ENCODE measurements at regions not wholly inside any gene's neighbourhood (a gene's known extent, or its start where the extent isn't known, plus 50 kb on each side); places are given as distances from the start of the nearest gene placed in this dataset.

GRCh38 chr6:67544851-67545452 is 1090.1 kb upstream of the ADGRB3 start:
- DNase-seq, result no peak
- Histone ChIP-seq H3K27ac (ENCODE audit: low read length) (no peak overlapping the region), H2AFZ (ENCODE audit: low read length) (no peak overlapping the region), H3K4me1 (ENCODE audit: low read length) (no peaks in the 10 kb centered on the region), H4K20me1 (ENCODE audit: insufficient read depth, low read length) (no peaks in the 10 kb centered on the region), H3K9me3 (replicated peaks; ENCODE audit: insufficient read depth, low read length) (no peaks in the 10 kb centered on the region), H3K9ac (ENCODE audit: low read length) (no peak overlapping the region), H3K4me3 (ENCODE audit: low read length) (no peak overlapping the region), H3K9me2 (replicated peaks; ENCODE audit: insufficient read depth, low read length) (no peaks in the 10 kb centered on the region), H3K4me2 (ENCODE audit: low read depth, low read length) (no peak overlapping the region), H3K36me3 (replicated peaks; ENCODE audit: insufficient read depth, low read length) (no peaks in the 10 kb centered on the region), H3F3A (ENCODE audit: insufficient read depth, low read length) (no peaks in the 10 kb centered on the region), H3K27me3 (replicated peaks; ENCODE audit: insufficient read depth, low read length) (no peaks in the 10 kb centered on the region), H3K79me2 (ENCODE audit: low read length) (no peaks in the 10 kb centered on the region)
- TF ChIP-seq CTCF (IDR thresholded peaks at IDR 0.05; ENCODE audit: low read length), result no peak
- TF ChIP-seq EZH2 (optimal IDR thresholded peaks at IDR 0.05; ENCODE audit: low read depth, low read length), result no peak
- no peak for TF ChIP-seq EZH2phosphoT487 (IDR thresholded peaks at IDR 0.05; ENCODE audit: low read length)

DNA sequence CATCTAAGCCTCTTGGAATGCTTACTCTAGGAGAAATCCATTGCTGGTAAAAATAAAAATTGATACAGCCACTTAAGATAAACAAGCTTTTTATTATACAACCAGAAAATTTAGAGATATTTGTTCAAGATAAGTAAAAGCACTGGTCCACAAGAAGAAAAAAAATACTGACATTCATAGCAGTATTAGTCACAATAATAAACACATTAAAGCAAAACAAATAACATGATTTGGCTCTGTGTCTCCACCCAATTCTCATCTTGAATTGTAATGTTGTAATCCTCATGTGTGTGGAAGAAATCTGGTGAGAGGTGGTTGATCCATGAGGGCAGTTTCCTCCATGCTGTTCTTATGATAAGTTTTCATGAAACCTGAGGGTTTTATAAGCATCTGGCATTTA is 1093.5 kb upstream of the ADGRB3 start:
- Histone ChIP-seq H3K9ac (ENCODE audit: low read length) (no peak overlapping the region), H3K79me2 (ENCODE audit: low read length) (no peaks in the 10 kb centered on the region), H3K9me3 (replicated peaks; ENCODE audit: insufficient read depth, low read length) (no peaks in the 10 kb centered on the region), H3K36me3 (replicated peaks; ENCODE audit: insufficient read depth, low read length) (no peaks in the 10 kb centered on the region), H3K4me3 (ENCODE audit: low read length) (no peak overlapping the region), H3K4me2 (ENCODE audit: low read depth, low read length) (no peak overlapping the region), H3K27me3 (replicated peaks; ENCODE audit: insufficient read depth, low read length) (no peaks in the 10 kb centered on the region), H3K9me2 (replicated peaks; ENCODE audit: insufficient read depth, low read length) (no peaks in the 10 kb centered on the region), H2AFZ (ENCODE audit: low read length) (no peak overlapping the region), H3F3A (ENCODE audit: insufficient read depth, low read length) (no peaks in the 10 kb centered on the region), H3K27ac (ENCODE audit: low read length) (no peak overlapping the region), H4K20me1 (ENCODE audit: insufficient read depth, low read length) (no peaks in the 10 kb centered on the region), H3K4me1 (ENCODE audit: low read length) (no peaks in the 10 kb centered on the region)
- TF ChIP-seq CTCF (IDR thresholded peaks at IDR 0.05; ENCODE audit: low read length) (no peak), EZH2phosphoT487 (IDR thresholded peaks at IDR 0.05; ENCODE audit: low read length) (no peak), EZH2 (optimal IDR thresholded peaks at IDR 0.05; ENCODE audit: low read depth, low read length) (no peak)
- DNase-seq, result no peak

GRCh38 chr6:67538032-67538431 is 1097.0 kb upstream of the ADGRB3 start:
- H3K4me2 ChIP-seq (ENCODE audit: low read depth, low read length), result no peak overlapping the region
- H3F3A ChIP-seq (ENCODE audit: insufficient read depth, low read length), result no peaks in the 10 kb centered on the region
- no peak for TF ChIP-seq EZH2 (optimal IDR thresholded peaks at IDR 0.05; ENCODE audit: low read depth, low read length)
- TF ChIP-seq CTCF (IDR thresholded peaks at IDR 0.05; ENCODE audit: low read length), result no peak
- no peak for TF ChIP-seq EZH2phosphoT487 (IDR thresholded peaks at IDR 0.05; ENCODE audit: low read length)
- H3K9ac ChIP-seq (ENCODE audit: low read length), result no peak overlapping the region
- no peak overlapping the region for H3K4me3 ChIP-seq (ENCODE audit: low read length)
- no peaks in the 10 kb centered on the region for H3K4me1 ChIP-seq (ENCODE audit: low read length)
- no peaks in the 10 kb centered on the region for H4K20me1 ChIP-seq (ENCODE audit: insufficient read depth, low read length)
- DNase-seq, result no peak
- no peak overlapping the region for H3K27ac ChIP-seq (ENCODE audit: low read length)
- no peaks in the 10 kb centered on the region for H3K36me3 ChIP-seq (replicated peaks; ENCODE audit: insufficient read depth, low read length)
- H3K9me2 ChIP-seq (replicated peaks; ENCODE audit: insufficient read depth, low read length), result no peaks in the 10 kb centered on the region
- H3K9me3 ChIP-seq (replicated peaks; ENCODE audit: insufficient read depth, low read length), result no peaks in the 10 kb centered on the region
- H3K27me3 ChIP-seq (replicated peaks; ENCODE audit: insufficient read depth, low read length), result no peaks in the 10 kb centered on the region
- H3K79me2 ChIP-seq (ENCODE audit: low read length), result no peaks in the 10 kb centered on the region
- no peak overlapping the region for H2AFZ ChIP-seq (ENCODE audit: low read length)
